Sciatic nerve (tissue), 2 donors: ENCODE measurements at regions not wholly inside any gene's neighbourhood (a gene's known extent, or its start where the extent isn't known, plus 50 kb on each side); places are given as distances from the start of the nearest gene placed in this dataset.
A peak's percentile ranks its signal among the peaks of the same experiment; 100 is the strongest.

Source experiments
- ATAC-seq: fragments of 200-7000 bp; cut with Tn5 transposase; one replicate; pipeline ENCODE4 v1.9.1; 2020; ENCODE audit warnings: mild to moderate bottlenecking, moderate library complexity
- DNase-seq: peaks from one replicate; pipeline ENCODE4 v3.0.0-alpha.2; 2020; ENCODE audit warnings: low spot score
- intact Hi-C: fragments of 100-400 bp; cut with DNase I; formaldehyde crosslinking; loops from one replicate; pipeline ENCODE4 v1.14.2; 2022
- donor health status: DM: no; HTN: no; CAD: no.
- donor health status: DM: no; HTN: no; CAD: no.

DNA sequence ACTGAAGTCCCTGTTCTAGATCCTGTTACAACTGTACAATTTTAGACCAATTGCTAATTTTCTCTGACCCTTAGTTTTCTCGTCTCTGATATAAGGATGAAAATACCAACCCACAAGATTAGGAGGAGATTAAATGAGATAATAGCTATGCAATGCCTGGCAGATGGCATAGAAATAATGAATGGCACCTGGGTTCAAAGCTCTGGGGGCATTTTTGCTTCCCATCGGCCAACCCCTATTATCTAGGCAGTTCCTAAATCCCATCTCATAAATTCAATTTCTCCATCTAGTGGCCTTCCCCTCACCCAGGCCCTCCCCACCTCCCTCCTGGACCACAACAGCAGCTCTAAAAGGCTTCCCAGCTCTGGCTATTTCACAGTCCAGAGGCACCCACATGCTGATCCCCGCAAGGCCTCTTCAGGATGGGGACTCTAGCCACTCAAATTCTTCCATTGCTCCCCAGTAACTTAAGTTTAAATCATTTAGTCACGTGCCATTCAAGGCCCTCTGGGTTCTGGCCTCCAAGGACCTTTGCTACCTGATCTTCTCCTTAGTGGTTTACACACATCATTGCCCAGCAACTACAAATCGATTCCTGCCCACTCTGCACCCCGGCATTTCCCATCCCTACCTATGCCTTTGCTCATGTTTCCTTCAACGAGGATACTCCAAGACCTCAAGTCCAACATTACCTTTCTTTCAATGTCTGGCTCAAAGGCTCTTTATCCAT is 202.4 kb upstream of the KLF14 start:
- intact Hi-C loops, result no loop called here
- ATAC-seq (no peak), DNase-seq (no peak)

DNA sequence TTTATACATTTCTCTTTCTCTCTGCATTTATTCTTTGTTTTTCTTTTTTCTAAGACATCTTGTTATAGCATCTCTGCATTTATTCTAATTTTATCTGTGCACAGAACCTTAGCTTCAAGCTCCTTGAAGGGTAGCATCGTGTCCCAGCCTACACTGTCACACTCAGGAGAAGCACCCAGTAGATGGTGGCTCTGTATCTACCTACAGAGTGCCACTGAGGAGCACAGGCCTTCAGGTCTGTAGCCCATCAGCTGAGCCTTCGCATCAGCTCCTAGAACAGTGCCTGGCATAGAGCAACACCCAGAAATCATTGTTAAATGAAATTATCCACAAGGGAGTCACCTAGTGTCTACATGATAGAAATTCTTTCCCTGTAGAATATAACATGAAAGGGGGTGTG is 203.0 kb upstream of the KLF14 start:
- intact Hi-C loops, result no loop called here
- no peak for ATAC-seq
- DNase-seq, result no peak

DNA sequence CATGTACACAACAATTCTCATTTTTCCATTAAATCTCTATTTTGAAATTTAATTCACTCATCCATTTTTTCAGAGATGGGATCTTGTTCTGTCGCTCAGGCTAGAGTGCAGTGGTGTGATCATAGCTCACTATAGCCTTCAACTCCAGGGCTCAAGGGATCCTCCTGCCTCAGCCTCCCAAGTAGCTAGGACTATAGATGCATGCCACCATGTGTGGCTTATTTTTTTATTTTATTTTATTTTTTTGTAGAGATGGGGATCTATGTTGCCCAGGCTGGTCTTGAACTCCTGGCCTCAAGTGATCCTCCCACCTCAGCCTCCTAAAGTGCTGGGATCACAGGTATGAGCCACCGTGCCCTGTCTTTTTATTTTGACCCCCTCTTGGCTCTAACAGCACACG is 203.8 kb upstream of the KLF14 start:
- no peak for DNase-seq
- intact Hi-C loops, result no loop called here
- ATAC-seq, result no peak

DNA sequence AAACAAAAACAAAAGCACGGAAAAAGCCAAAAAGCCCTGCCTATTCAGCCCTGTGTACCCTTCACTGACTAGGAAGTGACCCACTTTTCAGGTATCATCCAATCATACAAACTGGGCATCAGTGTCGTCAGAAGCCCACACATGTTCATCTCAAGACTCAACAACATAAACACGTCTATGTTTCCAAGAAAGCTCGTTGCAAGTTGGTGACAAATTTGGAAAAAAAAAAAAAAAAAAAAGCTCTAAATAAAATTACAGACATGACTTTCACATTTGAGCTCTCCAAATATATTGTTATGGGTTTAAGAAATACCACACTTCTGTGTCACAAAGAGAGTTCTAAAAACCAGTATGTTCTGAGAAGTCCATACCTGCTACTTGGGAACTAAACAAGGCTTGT is 204.7 kb upstream of the KLF14 start:
- ATAC-seq (no peak), DNase-seq (no peak)
- intact Hi-C loops, result no loop called here

DNA sequence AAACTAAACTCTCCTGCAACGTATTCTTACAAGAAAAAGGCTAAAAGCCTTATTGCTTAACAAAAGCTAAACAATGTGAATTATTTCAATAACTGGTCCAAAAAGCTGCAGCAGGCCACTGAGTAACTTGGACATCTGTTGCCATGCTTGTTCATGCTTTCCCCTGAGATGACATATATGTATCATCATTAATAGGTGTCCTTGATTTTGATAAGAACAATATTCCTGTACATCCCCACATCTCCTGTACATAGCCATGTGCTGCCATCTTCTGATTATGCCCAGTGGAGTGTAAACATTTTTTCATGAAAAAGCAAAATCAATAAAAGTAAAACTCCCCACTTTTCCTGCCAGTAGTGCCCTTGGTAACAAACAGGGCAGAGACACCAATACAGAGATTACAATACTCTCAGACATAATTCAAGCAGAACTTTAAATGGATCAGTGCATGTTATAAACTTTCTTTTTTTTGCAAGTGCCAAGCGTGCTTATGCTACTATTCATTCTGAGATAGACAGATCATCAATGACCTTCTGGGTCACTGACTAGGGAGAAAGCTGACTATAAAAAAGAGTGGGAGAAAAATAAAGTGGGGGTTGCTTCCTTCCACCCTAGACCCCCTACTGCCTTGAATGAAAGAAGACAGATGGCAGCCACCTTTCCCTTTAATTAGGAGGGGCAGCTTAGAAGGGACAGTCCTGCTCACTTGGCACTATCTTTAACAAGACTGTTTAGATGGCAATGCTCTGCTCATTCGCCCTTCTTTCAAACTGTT is 205.5 kb upstream of the KLF14 start:
- intact Hi-C loops, result no loop called here
- DNase-seq (no peak), ATAC-seq (no peak)

DNA sequence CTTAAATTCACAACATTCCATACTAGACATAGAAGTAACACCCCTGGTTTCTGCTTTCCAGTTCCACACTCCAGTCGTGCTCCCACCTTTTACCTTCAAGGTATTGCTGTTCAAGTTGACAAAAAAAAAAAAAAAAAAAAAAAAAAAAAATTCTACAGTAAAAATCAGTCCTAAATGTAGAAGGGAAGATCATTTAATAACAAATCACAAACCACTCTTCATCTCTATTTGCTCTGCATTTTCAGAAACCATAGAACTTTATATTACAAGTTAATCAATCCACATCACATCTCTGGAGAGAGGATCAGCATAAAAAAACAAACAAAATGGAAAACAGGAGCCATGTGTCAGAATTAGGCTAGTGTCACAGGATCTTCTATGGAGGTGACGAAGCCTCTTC is 206.3 kb upstream of the KLF14 start:
- ATAC-seq, result no peak
- DNase-seq, result no peak
- intact Hi-C loops, result no loop called here

DNA sequence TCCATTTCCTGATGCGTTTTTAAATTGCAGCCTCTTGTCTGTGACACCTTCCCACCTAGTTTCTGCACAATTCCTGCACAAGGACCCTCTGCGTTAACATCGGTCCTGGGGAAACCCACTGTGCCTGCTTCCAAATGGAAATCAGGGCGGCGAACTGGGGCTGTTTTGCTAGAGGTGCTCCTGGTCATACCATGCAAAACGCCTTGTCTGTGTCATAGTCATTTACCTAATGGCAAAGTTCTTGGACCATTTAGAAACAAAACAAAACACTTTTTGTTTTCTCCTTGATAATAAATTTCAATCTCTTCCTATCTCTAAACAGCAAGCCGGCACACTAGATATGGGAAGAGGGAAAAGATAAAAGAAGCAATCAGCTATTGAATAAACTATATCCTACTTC is 206.9 kb upstream of the KLF14 start:
- DNase-seq (no peak), ATAC-seq (no peak)
- intact Hi-C loops, result no loop called here

DNA sequence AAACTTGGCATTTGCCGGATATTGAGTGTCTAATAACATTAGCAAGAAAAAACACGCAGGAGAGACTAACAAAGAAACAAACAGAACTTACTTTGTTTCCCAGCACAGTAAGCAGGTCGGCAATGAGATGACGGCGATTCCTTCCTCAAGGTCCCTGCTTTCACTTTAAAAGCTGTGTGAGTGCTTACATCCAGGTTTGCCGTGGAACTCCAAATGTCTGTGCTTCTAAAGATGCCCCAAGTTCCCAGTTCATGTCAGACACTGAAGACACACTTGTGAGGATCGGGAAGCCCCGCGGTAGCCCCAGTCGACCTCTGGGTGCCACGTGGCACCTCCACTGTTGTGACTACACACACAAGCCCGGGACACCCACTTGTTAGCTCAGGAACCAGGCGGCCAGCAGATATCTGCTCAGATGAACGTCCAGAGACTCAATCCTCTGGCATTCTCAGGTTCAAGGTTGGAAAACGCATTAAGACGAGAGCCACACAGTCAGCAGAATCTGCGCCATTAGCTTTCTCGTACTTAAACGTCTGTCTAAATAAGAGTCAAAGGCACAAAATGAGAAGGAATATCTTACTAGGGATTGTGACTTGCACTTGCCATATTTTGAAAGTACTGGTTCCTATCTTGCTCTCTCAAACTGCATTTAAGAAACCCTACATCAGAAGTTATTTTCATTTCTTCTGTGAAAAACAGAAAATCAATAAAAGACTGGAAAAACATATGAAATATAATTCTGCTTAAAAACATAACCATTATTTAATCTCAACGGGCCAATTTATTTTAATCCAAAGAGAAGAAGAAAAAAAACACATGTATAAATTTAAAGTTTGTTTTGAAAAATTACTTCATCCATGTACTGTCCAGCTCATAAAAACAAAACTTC is 207.6 kb upstream of the KLF14 start:
- intact Hi-C loops, result no loop called here
- ATAC-seq, result peak; percentile 75
- peak; percentile 71 for DNase-seq

DNA sequence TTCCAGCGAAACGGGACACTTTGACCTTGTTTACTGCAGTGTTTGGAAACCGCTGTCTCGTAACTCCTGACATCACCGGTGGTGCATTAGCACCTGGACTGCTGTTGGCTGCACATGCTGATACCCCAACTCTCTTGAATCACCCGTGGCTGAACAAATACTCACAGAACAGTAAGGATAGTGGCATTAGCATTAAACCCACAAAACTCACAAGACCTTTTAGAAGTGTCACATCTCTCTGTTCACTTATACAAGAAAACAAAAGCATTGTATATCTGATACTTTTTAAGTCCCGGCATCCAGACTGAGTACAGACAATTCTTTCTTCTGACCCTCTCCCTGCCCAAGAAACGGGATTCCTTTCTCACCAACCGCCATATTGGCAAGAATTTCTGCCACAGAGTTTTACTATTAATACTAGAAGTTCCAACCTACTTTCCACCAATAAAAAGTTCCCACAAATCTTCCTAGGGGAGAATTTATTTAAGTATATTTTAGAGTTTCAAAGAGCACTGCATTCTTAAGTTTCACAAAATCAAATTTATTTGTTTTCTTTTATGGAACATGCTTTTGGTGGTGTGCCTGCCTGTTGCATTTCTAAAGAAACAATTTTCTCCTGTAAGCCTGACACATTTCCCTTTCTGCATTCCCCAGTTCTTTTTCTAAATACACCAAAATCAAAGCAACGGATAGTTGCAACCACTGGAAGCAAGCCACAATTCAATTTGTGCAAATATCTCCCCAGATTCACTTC is 208.4 kb upstream of the KLF14 start:
- DNase-seq (no peak), ATAC-seq (peak; percentile 81)
- intact Hi-C loops, result no loop called here

DNA sequence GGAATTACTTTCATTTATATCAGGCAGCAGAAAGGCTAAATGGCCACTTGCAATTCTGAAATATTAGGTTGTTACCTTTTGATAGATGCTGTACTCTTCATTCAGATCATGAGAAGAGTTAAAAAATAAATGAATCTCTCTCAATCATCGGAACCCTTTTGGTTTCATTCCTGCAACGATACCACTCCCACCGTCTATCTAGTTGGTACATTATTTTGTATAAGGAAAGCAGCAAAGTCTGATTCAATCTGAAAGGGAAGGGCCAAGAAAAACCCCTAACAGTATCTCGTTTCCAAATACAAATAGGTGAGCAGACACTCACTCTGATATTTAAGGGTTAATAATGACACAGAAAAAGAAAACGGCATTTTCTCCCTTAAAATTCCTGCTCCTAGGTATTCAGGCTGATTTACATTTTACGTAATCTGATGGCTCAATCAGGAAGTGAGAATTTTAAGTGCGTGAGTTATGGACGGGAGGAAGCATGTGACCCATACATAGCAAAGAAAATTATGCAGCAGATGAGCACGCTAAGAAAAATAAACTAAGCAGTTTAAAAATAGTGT is 209.4 kb upstream of the KLF14 start:
- ATAC-seq (peak; percentile 64), DNase-seq (no peak)
- intact Hi-C loops, result no loop called here

DNA sequence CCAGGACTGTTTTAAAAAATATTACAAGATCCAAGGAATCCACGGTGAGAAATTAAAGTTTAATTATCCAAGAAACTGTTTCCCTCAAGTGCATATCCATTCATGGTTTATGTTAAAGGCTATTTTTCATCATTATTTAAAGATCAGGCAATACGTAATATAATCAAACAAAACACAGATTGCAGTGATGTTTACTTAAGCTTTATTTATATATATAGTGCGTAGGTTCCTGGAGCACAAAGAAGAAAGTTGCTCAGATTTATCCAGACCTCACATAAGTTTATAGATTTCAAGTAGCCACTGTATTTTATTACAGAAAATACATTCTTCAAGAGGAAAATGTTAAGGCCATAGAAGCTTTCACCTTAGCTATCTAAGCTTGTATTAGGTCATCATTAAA is 210.0 kb upstream of the KLF14 start:
- intact Hi-C loops, result no loop called here
- ATAC-seq, result no peak

DNA sequence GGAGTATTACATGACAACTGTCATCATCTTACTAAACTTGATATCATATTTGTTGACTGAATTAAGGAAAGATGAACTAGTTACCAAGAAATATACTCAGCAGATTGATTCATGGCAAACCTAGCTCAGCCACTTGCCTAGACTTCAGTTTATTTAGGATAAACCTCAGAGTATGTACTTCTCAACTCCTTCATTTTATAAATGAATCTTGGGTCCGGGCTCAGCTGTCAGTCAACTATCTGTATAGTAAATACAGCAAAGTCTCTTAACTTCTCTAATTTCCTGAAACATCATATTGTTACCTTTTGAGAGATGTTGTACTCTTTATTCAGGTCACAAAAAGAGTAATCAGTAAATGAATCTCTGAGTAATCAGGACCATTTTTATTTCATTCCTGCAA is 211.0 kb upstream of the KLF14 start:
- intact Hi-C loops, result no loop called here
- ATAC-seq, result no peak
- DNase-seq, result no peak

More for the DNA sequence above, 210.0 kb upstream of the KLF14 start:
- no peak for DNase-seq

DNA sequence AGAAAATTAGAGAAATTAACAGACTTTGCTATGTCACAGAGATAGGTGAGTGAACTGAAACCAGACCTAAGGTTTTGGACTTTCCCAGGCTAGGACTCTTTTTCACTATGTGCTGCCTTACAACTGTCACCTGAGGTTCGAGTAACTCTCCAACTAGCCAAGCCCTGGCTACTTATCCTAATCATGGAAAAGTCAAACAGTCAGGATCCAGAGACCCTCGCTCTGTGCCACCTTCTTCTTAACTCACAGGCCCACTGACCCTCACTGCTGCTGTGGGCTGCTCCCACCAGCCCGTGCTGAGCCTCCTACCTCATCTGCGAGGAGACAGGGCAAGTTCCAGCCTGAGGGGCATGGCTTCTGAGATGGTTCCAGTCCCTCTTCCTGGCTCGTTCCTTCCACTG is 211.4 kb upstream of the KLF14 start:
- DNase-seq (no peak), ATAC-seq (no peak)
- intact Hi-C loops, result no loop called here

DNA sequence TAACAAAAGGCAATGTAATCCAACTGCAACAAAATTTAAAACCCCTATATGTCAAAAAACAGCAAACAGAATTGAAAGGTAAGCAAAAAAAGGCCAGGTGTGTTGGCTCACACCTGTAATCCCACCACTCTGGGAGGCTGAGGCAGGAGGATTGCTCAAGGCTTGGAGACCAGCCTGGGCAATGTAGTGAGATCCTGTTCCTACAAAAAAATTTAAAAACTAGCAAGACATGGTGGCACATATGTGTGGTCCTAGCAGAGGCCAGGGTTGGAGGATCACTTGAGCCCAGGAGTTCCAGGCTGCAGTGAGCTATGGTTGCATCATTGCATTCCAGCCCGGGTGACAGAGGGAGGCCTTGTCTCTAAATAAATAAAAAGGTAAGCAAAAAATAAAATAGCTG is 212.1 kb upstream of the KLF14 start:
- DNase-seq, result no peak
- ATAC-seq, result no peak
- intact Hi-C loops, result no loop called here

DNA sequence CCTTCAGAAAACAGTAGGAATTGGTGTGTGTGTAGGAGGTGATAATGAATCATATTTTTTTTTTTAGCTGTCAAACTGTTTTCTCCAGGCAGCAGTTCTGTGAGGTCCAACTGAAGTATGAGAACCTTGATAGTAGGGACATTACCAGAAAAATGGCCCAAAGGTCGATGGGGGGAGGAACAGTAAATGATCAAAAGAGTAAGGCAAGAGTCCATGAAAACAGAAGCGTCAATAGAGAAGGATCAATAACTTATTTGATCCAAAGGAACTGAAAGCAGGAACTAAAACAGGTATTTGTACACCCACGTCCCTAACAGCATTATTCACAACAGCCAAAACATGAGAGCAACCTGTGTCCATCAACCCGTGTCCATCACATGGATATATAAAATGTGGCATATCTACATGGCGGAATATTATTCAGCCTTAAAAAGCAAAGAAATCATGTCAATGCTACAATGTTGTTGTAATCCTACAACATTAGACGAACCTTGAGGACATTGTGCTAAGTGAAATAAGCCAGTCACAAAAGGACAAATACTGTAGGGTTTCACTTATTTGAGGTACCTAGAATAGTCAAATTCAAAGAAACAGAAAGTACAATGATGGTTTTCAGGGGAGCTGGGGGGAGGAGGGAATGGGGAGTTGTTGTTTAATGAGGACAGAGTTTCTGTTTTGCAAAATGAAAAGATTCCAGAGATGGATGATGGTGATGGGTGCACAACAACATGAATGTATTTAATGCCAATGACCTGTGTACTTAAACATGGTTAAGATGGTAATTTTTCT is 214.0 kb upstream of the KLF14 start:
- no peak for DNase-seq
- intact Hi-C loops, result no loop called here
- ATAC-seq, result no peak

DNA sequence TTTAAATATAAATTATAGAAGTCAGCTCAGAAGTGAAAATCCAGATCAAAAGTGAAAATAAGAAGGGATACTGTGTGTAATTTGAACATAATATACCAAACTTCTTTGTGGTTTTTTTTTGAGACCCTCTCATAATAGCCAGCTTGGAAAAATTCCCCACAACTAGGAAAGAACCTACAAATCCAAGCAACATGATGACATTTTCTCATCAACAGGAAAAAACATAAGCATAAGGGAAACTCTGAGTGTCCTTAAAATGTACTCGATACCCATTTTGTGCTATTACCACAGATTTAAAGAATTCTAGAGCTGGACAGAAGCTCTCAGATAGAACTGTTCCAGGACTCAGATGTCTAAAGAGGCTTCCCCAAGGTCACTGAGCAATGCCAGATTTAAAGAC is 214.8 kb upstream of the KLF14 start:
- intact Hi-C loops, result no loop called here
- no peak for ATAC-seq
- no peak for DNase-seq

DNA sequence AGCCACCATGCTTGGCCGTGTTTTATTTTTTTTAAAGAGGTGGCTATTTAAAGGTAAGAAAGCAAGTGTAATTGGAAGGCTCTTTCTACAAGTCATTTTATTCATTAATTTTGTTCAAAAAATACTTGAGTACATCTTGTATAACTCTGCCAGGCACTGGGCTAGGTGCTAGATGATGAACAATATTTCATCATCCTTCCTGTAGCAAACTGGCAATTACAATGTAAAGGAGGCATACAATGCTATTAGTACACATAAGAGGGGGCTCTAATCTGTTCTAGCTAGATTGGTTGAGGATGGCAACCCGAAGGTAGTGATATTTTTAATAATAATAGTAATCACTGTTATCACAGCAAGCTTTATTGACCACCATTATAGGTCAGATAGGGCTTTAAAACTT is 215.5 kb upstream of the KLF14 start:
- intact Hi-C loops, result no loop called here
- DNase-seq (no peak), ATAC-seq (no peak)

DNA sequence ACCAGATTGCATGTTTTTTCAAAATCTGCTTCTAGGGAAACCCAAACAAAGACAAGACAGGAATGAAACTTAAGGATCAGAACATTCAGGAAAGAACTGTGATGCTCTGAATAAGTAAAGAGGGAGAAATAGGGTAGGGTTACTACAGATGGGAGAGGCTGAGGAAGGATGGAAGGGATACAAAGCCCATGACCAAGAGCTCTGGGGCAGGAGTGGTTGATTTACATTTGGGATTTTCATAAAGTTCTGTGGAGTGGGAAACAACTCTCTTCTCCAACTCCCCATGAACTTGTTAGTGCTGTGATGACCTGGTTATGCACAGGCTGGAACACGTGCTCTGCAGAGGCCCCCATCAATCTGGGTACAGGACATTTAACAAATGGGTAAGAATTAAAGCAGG is 216.0 kb upstream of the KLF14 start:
- DNase-seq, result no peak
- ATAC-seq, result no peak
- intact Hi-C loops, result no loop called here
